ENCODE measurements at regions not wholly inside any gene's neighbourhood (a gene's known extent, or its start where the extent isn't known, plus 50 kb on each side); places are given as distances from the start of the nearest gene placed in this dataset.
A peak's percentile ranks its signal among the peaks of the same experiment; 100 is the strongest.

DNA sequence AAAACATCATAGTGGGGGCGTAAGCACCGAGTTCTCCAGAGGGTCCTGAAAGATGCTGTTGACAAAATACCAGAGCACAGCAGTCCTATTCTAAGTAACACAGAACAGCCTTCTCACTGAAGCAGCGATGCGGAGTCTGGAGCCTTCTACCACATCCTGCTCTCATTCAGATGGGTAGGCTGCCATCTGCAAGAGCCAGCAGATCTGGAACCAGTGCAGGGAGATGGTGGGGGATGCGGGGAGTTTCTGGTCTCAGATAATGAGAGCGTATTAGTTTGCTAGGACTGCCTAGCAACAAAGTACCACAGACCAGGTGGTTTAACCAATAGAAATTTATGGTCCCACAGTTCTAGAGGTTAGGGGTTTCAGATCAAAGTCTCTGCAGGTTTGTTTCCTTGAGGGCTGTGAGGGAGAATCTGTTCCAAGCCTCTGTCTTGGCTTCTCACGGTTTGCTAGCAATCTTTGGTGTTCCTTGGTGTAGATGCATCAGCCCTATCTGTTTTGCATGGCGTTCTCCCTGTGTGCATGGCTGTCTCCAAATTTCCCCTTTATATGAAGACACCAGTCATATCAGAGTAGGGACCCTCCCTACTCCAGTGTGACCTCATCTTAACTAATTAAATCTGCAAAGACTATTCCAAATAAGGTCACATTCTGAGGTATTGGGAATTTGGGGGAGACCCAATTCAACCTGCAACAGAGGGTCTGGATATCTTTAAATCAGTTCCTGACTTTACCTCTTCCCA lies 52.0 kb upstream of the STEAP1B start:
- Histone ChIP-seq H2BK12ac (ENCODE audit: low read depth, low read length) (no peak overlapping the region), H3K4me1 (replicated peaks in 1 of 4; ENCODE audit: control insufficient read depth in 3 of 4, insufficient read depth in 4 of 4, low read length in 3 of 4) (peaks cover 0 to 7% (median 4%) of the 10 kb centered on the region in 4 experiments; a peak in 4 of 7 replicates), H3K27ac (ENCODE audit: low read depth, low read length) (no peak overlapping the region), H3K9me3 (ENCODE audit: insufficient read depth in 2 of 2, low read depth in 1 of 2, low read length in 1 of 2) (no peaks in the 10 kb centered on the region), H4K8ac (ENCODE audit: extremely low read depth, insufficient read depth, low read length) (no peak overlapping the region), H3K14ac (ENCODE audit: insufficient read length) (no peak overlapping the region), H2BK15ac (ENCODE audit: low read length) (no peak overlapping the region), H3K23ac (ENCODE audit: insufficient read length) (no peak overlapping the region), H4K91ac (replicated peaks; ENCODE audit: insufficient read length, low read length) (no peak overlapping the region), H2BK5ac (ENCODE audit: low read depth, low read length) (no peak overlapping the region), H3K9ac (replicated peaks in 1 of 4; ENCODE audit: extremely low read depth in 1 of 4, low read depth in 3 of 4, low read length in 3 of 4) (no peak overlapping the region), H3K79me1 (ENCODE audit: low read depth, low read length) (no peaks in the 10 kb centered on the region), H3K18ac (ENCODE audit: extremely low read depth, low read length) (no peak overlapping the region), H2BK20ac (ENCODE audit: low read length) (no peak overlapping the region), H3K4me3 (ENCODE audit: extremely low read depth in 1 of 4, insufficient read depth in 2 of 4, low read depth in 3 of 4, low read length in 4 of 4) (no peak overlapping the region), H3K27me3 (replicated peaks in 1 of 4; ENCODE audit: control insufficient read depth in 3 of 4, extremely low read depth in 1 of 4, insufficient read depth in 3 of 4, low read length in 3 of 4) (no peaks in the 10 kb centered on the region), H3K79me2 (ENCODE audit: control insufficient read depth in 1 of 2, insufficient read depth in 2 of 2, low read length in 2 of 2) (no peaks in the 10 kb centered on the region), H2BK120ac (replicated peaks; ENCODE audit: low read depth, low read length) (no peak overlapping the region), H3K56ac (replicated peaks; ENCODE audit: insufficient read length, low read depth, low read length) (no peak overlapping the region), H4K20me1 (replicated peaks in 1 of 2; ENCODE audit: control insufficient read depth in 1 of 2, insufficient read depth in 2 of 2, low read length in 2 of 2) (no peaks in the 10 kb centered on the region), H4K5ac (ENCODE audit: insufficient read length, low read depth, low read length) (no peak overlapping the region), H3K4ac (replicated peaks; ENCODE audit: insufficient read length, low read depth, low read length) (no peak overlapping the region), H3K36me3 (ENCODE audit: control insufficient read depth in 2 of 4, insufficient read depth in 4 of 4, low read length in 3 of 4) (no peaks in the 10 kb centered on the region), H3K23me2 (ENCODE audit: low read depth, low read length) (peaks cover 5% of the 10 kb centered on the region; the same call in 1 of the 2 replicates), H3K4me2 (ENCODE audit: insufficient read depth in 1 of 2, low read depth in 2 of 2, low read length in 2 of 2) (no peak overlapping the region), H2AFZ (ENCODE audit: low read length) (no peak overlapping the region), H2AK5ac (ENCODE audit: low read depth, low read length) (no peak overlapping the region)
- FAIRE-seq (no peak), DNase-seq (ENCODE audit: low read depth in 1 of 2, low spot score in 2 of 2) (peak in 1 of 2 experiments; percentile 39)
- no peak for TF ChIP-seq CBX8 (IDR thresholded peaks at IDR 0.05; ENCODE audit: borderline replicate concordance, low read depth, low read length)
- TF ChIP-seq RFX5 (IDR thresholded peaks at IDR 0.05; ENCODE audit: borderline replicate concordance, low read depth, low read length) = peak; percentile 68; the same call in 1 of the 2 replicates
- TF ChIP-seq SP1 (IDR thresholded peaks at IDR 0.05; ENCODE audit: low read depth, low read length) = no peak
- TF ChIP-seq TAF1 (IDR thresholded peaks at IDR 0.05; ENCODE audit: low read depth, low read length) = no peak
- no peak for TF ChIP-seq PHF8 (conservative IDR thresholded peaks at IDR 0.05; ENCODE audit: low read depth, low read length)
- TF ChIP-seq JUN (IDR thresholded peaks at IDR 0.05; ENCODE audit: low read depth, low read length) = no peak
- no peak for TF ChIP-seq HDAC2 (IDR thresholded peaks at IDR 0.05; ENCODE audit: borderline replicate concordance in 1 of 2, low read depth in 2 of 2, low read length in 2 of 2)
- CTCF ChIA-PET (ENCODE audit: partially characterized antibody) = interaction anchor here (0.9 to 4.7 kb wide), 9 partner anchors 9 to 521 kb away, joined by 3 to 50 read pairs (median 4); partner anchors contain the start of gene IL6
- POLR2A ChIA-PET (ENCODE audit: partially characterized antibody) = no interaction called here
- WGBS, 2 experiments (ENCODE audit: extremely low coverage in 1 of 2, insufficient coverage in 1 of 2, insufficient read length in 1 of 2, insufficient replicate concordance in 2 of 2, low coverage in 1 of 2, low lambda C conversion rate in 2 of 2, missing lambda C conversion rate in 1 of 2) = 88% methylated on average over 8 of the region's 8 CpGs; no CpG with 5 or more reads in 1 of the 2 experiments
